GM19023 (cell line): ENCODE measurements at regions not wholly inside any gene's neighbourhood (a gene's known extent, or its start where the extent isn't known, plus 50 kb on each side); places are given as distances from the start of the nearest gene placed in this dataset.

Experiments used
- ATAC-seq: cut with Tn5 transposase; IDR thresholded peaks from one replicate; pipeline ENCODE4 v1.9.1; 2021; ENCODE audit warnings: mild to moderate bottlenecking, moderate library complexity; ENCODE audit not compliant: unreplicated experiment

GRCh38 chr2:133809485-133809884, 241.2 kb upstream of the NCKAP5 start:
- ATAC-seq, result no peak

- ATAC-seq, result no peak
Measured at GRCh38 chr2:133810559-133810958, 242.3 kb upstream of the NCKAP5 start.

- ATAC-seq, result no peak
Measured at GRCh38 chr2:133811409-133812125, 243.3 kb upstream of the NCKAP5 start.

GRCh38 chr2:133812826-133813617, 244.8 kb upstream of the NCKAP5 start:
- no peak for ATAC-seq

GRCh38 chr2:133814890-133815289, 246.6 kb upstream of the NCKAP5 start:
- ATAC-seq, result no peak

GRCh38 chr2:133816037-133816436, 247.8 kb upstream of the NCKAP5 start:
- ATAC-seq, result no peak

- no peak for ATAC-seq
Measured at GRCh38 chr2:133817680-133818566, 249.7 kb upstream of the NCKAP5 start.

GRCh38 chr2:133818661-133819060, 250.4 kb upstream of the NCKAP5 start:
- no peak for ATAC-seq

GRCh38 chr2:133819906-133820305, 251.6 kb upstream of the NCKAP5 start:
- ATAC-seq, result no peak

- no peak for ATAC-seq
Measured at GRCh38 chr2:133821107-133821760, 253.0 kb upstream of the NCKAP5 start.

GRCh38 chr2:133822517-133823225, 254.4 kb upstream of the NCKAP5 start:
- ATAC-seq, result no peak

GRCh38 chr2:133823226-133823550, 254.9 kb upstream of the NCKAP5 start:
- ATAC-seq, result no peak

- no peak for ATAC-seq
Measured at GRCh38 chr2:133824869-133825268, 256.6 kb upstream of the NCKAP5 start.

- ATAC-seq, result no peak
Measured at GRCh38 chr2:133825778-133826177, 257.5 kb upstream of the NCKAP5 start.

GRCh38 chr2:133828913-133829312, 260.6 kb upstream of the NCKAP5 start:
- ATAC-seq, result no peak

GRCh38 chr2:133829450-133830020, 261.3 kb upstream of the NCKAP5 start:
- no peak for ATAC-seq

GRCh38 chr2:133833746-133834145, 265.5 kb upstream of the NCKAP5 start:
- no peak for ATAC-seq

- no peak for ATAC-seq
Measured at GRCh38 chr2:133835821-133836619, 267.8 kb upstream of the NCKAP5 start.

- ATAC-seq, result no peak
Measured at GRCh38 chr2:133836691-133837345, 268.6 kb upstream of the NCKAP5 start.
